ENCODE measurements at regions not wholly inside any gene's neighbourhood (a gene's known extent, or its start where the extent isn't known, plus 50 kb on each side); places are given as distances from the start of the nearest gene placed in this dataset.

DNA sequence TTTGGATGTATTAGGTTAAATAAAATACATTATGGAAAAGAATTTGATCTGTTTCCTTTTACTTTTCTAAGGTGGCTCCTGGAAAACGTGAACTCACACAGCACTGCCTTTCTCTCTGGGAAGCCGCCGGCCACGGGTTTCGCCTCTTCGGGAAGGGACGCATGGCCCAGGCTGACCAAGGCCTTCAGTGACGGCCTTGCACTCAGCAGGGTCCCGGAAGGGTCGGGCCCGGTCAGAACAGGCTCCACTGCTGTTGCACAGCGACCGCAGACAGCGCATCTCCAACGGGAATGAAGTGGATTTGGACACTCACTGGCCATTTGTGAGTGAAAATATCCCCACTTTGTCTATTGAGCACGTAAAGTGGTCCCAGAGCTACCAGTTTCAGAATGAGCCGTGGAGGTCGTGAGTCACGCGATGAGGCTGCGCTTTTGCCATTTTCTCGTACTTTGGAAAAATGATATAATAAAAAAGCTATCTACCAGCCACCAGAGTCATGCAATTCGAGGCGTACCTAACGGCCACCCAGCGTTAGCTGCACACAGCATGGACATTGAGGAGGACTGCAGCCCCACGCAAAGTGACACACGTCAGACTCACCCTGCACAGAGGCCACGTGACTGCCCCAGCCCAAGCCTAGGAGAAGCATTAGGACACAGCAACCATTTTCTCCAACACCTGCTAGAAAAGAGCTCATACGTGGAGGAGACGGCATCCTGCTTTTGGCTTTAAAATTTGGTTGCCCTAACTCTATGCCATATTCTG, 244.3 kb downstream of the TTLL2 start:
- intact Hi-C loops (cut with DNase I, micrococcal nuclease) = no loop called here
- Histone ChIP-seq H3K9me3 (no peaks in the 10 kb centered on the region), H3K4me3 (no peak overlapping the region), H3K4me1 (ENCODE audit: low read depth) (no peaks in the 10 kb centered on the region), H3K36me3 (ENCODE audit: low read depth) (no peaks in the 10 kb centered on the region)
- TF ChIP-seq, protein P1, sequence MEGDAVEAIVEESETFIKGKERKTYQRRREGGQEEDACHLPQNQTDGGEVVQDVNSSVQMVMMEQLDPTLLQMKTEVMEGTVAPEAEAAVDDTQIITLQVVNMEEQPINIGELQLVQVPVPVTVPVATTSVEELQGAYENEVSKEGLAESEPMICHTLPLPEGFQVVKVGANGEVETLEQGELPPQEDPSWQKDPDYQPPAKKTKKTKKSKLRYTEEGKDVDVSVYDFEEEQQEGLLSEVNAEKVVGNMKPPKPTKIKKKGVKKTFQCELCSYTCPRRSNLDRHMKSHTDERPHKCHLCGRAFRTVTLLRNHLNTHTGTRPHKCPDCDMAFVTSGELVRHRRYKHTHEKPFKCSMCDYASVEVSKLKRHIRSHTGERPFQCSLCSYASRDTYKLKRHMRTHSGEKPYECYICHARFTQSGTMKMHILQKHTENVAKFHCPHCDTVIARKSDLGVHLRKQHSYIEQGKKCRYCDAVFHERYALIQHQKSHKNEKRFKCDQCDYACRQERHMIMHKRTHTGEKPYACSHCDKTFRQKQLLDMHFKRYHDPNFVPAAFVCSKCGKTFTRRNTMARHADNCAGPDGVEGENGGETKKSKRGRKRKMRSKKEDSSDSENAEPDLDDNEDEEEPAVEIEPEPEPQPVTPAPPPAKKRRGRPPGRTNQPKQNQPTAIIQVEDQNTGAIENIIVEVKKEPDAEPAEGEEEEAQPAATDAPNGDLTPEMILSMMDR (IDR thresholded peaks at IDR 0.05) = no peak
- ATAC-seq (no peak), DNase-seq (no peak)

DNA sequence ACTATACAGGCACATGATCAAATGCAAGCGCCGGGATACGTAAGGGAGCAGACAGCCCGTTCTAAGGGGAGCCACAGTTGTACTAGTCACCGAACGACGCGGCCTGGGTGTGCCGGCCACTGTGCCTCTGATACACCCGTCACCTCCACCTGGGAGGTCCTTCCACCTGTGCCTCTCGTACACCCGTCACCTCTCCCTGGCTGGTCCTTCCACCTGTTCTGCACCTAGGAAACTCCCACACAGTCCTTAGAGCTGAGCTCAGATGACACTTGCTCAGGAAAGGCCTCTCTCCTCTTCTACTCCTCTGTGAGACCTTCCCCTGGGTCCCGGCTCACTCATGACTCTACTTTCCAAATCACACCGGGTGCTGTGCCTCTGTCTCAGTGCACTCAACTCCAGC, 245.0 kb downstream of the TTLL2 start:
- ATAC-seq (no peak), DNase-seq (no peak)
- Histone ChIP-seq H3K9me3 (no peaks in the 10 kb centered on the region), H3K4me1 (ENCODE audit: low read depth) (no peaks in the 10 kb centered on the region), H3K4me3 (no peak overlapping the region), H3K36me3 (ENCODE audit: low read depth) (no peaks in the 10 kb centered on the region)
- TF ChIP-seq, protein P1 (IDR thresholded peaks at IDR 0.05) = no peak
- intact Hi-C loops (cut with DNase I, micrococcal nuclease) = no loop called here

DNA sequence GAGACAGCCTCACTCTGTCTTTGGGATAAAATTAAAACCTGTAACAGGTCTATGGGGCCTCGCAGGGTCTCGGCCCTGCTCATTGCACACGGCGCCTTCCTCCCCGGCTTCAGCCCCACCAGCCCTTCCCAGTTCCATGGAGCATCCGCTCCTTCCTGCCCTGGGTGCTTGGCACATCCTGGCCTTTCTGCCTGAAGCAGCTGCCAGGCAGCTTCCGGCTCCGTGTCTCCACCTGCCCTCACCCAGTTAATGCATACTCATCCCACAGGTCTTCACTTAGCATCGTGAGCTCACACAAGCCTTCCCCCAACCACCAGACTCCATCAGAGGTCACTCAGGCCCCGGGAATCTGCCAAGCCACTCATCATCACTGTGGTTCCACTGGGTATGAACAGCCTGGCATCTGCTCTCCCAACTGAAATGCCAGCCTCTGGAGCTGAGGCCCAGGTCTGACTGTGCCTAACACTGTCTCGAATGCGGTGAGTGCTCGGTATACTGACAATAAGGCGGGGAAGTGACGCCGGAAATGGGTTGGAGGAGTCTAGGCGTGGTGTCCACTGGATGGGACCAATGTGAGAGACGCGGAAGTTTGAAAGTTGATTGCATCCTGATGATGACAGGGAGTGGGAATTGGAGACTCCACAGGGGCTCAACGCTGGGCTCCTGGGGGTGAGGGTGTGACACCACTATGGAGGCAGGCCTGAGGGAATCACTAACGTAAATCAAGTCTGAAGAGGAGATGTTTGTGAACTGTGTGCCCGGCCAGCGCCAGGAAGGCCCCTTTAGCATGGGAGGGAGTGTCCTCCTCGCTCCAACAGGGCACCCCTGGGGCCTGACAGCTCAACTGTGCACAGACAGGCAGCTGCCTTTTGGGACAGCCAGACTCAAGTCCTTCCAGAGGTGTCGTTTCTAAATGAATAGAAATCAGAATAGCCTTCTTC, 245.8 kb downstream of the TTLL2 start:
- Histone ChIP-seq H3K9me3 (no peaks in the 10 kb centered on the region), H3K4me3 (no peak overlapping the region), H3K4me1 (ENCODE audit: low read depth) (no peaks in the 10 kb centered on the region), H3K36me3 (ENCODE audit: low read depth) (no peaks in the 10 kb centered on the region)
- DNase-seq = no peak
- intact Hi-C loops (cut with DNase I, micrococcal nuclease) = no loop called here
- ATAC-seq = no peak
- TF ChIP-seq, protein P1 (IDR thresholded peaks at IDR 0.05) = no peak

DNA sequence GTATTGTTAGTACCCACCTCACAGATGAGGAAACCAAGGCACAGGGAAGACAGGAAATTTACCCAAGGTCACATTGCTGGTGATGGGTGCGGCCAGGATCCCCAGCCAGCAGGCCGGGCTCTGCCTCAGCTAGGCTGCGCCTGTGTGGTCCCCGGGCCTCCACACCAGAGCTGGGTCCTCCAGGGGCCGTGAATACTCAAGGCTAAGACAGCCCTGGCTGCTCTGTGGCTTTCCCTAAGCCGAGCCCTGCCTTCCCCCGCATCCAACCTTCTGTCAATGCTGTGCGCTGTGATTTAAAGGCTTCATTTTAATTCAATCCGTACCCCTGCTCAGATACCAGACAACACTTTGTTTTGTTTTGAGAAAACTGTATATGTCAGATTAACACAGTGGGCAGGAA, 246.7 kb downstream of the TTLL2 start:
- TF ChIP-seq, protein P1 (IDR thresholded peaks at IDR 0.05) = no peak
- Histone ChIP-seq H3K9me3 (no peaks in the 10 kb centered on the region), H3K4me1 (ENCODE audit: low read depth) (no peaks in the 10 kb centered on the region), H3K4me3 (no peak overlapping the region), H3K36me3 (ENCODE audit: low read depth) (no peaks in the 10 kb centered on the region)
- no peak for ATAC-seq
- DNase-seq = no peak
- intact Hi-C loops (cut with DNase I, micrococcal nuclease) = no loop called here

DNA sequence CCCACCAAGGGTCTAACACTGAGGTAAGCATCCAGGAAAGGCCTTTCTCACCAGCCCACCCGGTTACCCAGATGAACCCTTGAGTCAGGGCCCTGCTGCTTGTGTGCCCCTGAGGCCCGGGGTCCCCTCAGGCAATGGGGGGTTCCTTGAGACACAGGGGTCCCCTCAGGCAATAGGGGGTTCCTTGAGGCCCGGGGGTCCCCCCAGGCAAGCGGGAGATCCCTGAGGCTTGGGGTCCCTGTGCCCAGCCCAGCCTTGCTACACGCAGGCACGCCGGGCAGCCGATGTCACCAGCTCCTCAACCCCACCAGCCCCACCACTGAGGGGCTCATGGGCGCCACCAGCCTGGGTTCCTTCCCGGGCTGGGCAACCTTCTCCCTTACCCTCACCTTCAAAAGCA, 247.2 kb downstream of the TTLL2 start:
- DNase-seq (no peak), ATAC-seq (no peak)
- TF ChIP-seq, protein P1 (IDR thresholded peaks at IDR 0.05) = no peak

More for the DNA sequence above, 247.2 kb downstream of the TTLL2 start:
- no peaks in the 10 kb centered on the region for H3K36me3 ChIP-seq (ENCODE audit: low read depth)
- no peak overlapping the region for H3K4me3 ChIP-seq
- no peaks in the 10 kb centered on the region for H3K4me1 ChIP-seq (ENCODE audit: low read depth)
- intact Hi-C loops (cut with DNase I, micrococcal nuclease) = no loop called here
- H3K9me3 ChIP-seq = no peaks in the 10 kb centered on the region

Measured in mucosa of descending colon (tissue), 3 donors.